HepG2 (cell line): ENCODE measurements at regions not wholly inside any gene's neighbourhood (a gene's known extent, or its start where the extent isn't known, plus 50 kb on each side); places are given as distances from the start of the nearest gene placed in this dataset.

ENCODE experiments used
- CBFB ChIP-seq: sonication (generic); formaldehyde crosslinking; IDR thresholded peaks from 2 replicates; pipeline ENCODE4 v1.4.0; 2020; ENCODE audit warnings: missing genetic modification reagents
- CEBPZ ChIP-seq: IDR thresholded peaks from 2 replicates; pipeline ENCODE4 v1.6.1; 2012; ENCODE audit warnings: low read length, improper control_type of control experiment
- ETV6 ChIP-seq: sonication (generic); formaldehyde crosslinking; conservative IDR thresholded peaks from 2 replicates; pipeline ENCODE4 v1.4.0; 2020; ENCODE audit warnings: missing genetic modification reagents
- MAFF ChIP-seq: IDR thresholded peaks from 2 replicates; pipeline ENCODE4 v1.6.1; 2011; ENCODE audit warnings: low read depth, low read length, improper control_type of control experiment
- TCF12 ChIP-seq, 2 experiments: fragments of 450-650 bp in 1 of 2; sonication (generic) in 1 of 2; formaldehyde crosslinking in 1 of 2; IDR thresholded peaks; 2 replicates each; pipeline versions ENCODE4 v1.6.1 to v1.8.0; 2017 to 2022; ENCODE audit warnings: antibody characterized with exemption in 1 of 2, mild to moderate bottlenecking in 1 of 2, missing genetic modification reagents in 1 of 2, moderate library complexity in 1 of 2
- ZNF672 ChIP-seq: sonication (generic); formaldehyde crosslinking; IDR thresholded peaks from 2 replicates; pipeline ENCODE4 v1.8.1; 2022; ENCODE audit warnings: missing genetic modification reagents
- TF ChIP-seq, protein P1 (sequence below): sonication (generic); formaldehyde crosslinking; IDR thresholded peaks from 2 replicates; pipeline ENCODE4 v1.5.0; 2020; ENCODE audit warnings: mild to moderate bottlenecking, missing genetic modification reagents, moderate library complexity

- TF ChIP-seq CBFB (no peak), TCF12 (IDR thresholded peaks at IDR 0.05) (no peak), TCF12 (CRISPR knock-in tag; IDR thresholded peaks at IDR 0.05) (no peak), MAFF (no peak), ETV6 (no peak), ZNF672 (CRISPR knock-in tag) (no peak), CEBPZ (no peak)
- TF ChIP-seq, protein P1, sequence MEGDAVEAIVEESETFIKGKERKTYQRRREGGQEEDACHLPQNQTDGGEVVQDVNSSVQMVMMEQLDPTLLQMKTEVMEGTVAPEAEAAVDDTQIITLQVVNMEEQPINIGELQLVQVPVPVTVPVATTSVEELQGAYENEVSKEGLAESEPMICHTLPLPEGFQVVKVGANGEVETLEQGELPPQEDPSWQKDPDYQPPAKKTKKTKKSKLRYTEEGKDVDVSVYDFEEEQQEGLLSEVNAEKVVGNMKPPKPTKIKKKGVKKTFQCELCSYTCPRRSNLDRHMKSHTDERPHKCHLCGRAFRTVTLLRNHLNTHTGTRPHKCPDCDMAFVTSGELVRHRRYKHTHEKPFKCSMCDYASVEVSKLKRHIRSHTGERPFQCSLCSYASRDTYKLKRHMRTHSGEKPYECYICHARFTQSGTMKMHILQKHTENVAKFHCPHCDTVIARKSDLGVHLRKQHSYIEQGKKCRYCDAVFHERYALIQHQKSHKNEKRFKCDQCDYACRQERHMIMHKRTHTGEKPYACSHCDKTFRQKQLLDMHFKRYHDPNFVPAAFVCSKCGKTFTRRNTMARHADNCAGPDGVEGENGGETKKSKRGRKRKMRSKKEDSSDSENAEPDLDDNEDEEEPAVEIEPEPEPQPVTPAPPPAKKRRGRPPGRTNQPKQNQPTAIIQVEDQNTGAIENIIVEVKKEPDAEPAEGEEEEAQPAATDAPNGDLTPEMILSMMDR (CRISPR knock-in tag), result no peak
Measured at GRCh38 chr3:73945541-73945940, 320.8 kb upstream of the PDZRN3 start.
